ENCODE measurements at regions not wholly inside any gene's neighbourhood (a gene's known extent, or its start where the extent isn't known, plus 50 kb on each side); places are given as distances from the start of the nearest gene placed in this dataset.

DNA sequence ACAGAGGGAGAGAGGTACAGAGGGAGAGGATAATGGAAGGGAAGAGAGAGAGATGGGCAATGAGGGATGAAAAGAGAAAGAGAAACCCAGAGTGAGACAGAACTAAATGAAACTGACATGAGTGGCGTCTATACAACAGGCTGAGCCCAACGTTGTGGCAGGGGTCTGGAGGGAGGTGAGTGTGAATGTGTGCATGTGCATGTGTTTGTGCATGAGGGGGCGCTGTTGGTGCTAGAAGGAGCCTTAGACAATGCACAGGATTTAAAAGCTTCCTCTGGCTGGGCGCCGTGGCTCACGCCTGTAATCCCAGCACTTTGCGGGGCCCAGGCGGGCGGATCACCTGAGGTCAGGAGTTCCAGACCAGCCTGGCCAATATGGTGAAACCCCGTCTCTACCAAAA is 454.8 kb upstream of the CDH11 start:
- TF ChIP-seq, protein P1, sequence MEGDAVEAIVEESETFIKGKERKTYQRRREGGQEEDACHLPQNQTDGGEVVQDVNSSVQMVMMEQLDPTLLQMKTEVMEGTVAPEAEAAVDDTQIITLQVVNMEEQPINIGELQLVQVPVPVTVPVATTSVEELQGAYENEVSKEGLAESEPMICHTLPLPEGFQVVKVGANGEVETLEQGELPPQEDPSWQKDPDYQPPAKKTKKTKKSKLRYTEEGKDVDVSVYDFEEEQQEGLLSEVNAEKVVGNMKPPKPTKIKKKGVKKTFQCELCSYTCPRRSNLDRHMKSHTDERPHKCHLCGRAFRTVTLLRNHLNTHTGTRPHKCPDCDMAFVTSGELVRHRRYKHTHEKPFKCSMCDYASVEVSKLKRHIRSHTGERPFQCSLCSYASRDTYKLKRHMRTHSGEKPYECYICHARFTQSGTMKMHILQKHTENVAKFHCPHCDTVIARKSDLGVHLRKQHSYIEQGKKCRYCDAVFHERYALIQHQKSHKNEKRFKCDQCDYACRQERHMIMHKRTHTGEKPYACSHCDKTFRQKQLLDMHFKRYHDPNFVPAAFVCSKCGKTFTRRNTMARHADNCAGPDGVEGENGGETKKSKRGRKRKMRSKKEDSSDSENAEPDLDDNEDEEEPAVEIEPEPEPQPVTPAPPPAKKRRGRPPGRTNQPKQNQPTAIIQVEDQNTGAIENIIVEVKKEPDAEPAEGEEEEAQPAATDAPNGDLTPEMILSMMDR (conservative IDR thresholded peaks at IDR 0.05), result peak; percentile 77
- peak; percentile 87 for DNase-seq
- Mint-ChIP-seq H3K4me3 (no peak overlapping the region), H3K9me3 (no peaks in the 10 kb centered on the region), H3K27ac (no peak overlapping the region), H3K4me1 (no peaks in the 10 kb centered on the region), H3K36me3 (ENCODE audit: low read depth) (no peaks in the 10 kb centered on the region), H3K27me3 (ENCODE audit: insufficient read depth) (no peaks in the 10 kb centered on the region)
- Histone ChIP-seq H3K4me1 (ENCODE audit: control insufficient read depth, insufficient read depth, low read length) (no peaks in the 10 kb centered on the region), H3K27ac (ENCODE audit: low read depth, low read length) (no peak overlapping the region), H3K4me3 (ENCODE audit: low read length) (no peak overlapping the region), H3K36me3 (ENCODE audit: control insufficient read depth, insufficient read depth, low read length) (no peaks in the 10 kb centered on the region), H3K27me3 (ENCODE audit: control insufficient read depth, insufficient read depth, low read length, poor library complexity, severe bottlenecking) (no peaks in the 10 kb centered on the region), H3K9ac (ENCODE audit: extremely low read depth, low read length, poor library complexity, severe bottlenecking) (no peak overlapping the region), H3K9me3 (ENCODE audit: control insufficient read depth, low read length) (no peaks in the 10 kb centered on the region)
- 85 to 90% methylated on average over 8 to 10 of the region's 10 CpGs for WGBS, 2 experiments (ENCODE audit: insufficient coverage in 1 of 2, insufficient read length in 1 of 2)

DNA sequence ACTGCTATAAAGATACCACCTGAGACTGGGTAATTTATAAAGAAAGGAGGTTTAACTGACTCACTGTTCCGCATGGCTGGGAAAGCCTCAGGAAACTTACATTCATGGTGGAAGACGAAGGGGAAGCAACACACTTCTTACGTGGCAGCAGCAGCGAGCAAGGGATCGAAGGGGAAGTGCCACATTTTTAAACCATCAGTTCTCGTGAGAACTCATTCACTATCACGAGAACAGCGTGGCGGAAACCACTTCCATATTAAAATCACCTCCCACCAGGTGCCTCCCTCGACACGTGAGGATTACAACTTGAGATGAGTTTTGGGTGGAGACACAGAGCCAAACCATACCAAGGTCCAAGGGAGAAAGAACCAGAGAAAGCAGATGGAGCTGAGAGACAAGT is 454.3 kb upstream of the CDH11 start:
- WGBS, 2 experiments (ENCODE audit: insufficient coverage in 1 of 2, insufficient read length in 1 of 2), result 93 to 95% methylated on average over 9 to 11 of the region's 11 CpGs
- Histone ChIP-seq H3K9ac (ENCODE audit: extremely low read depth, low read length, poor library complexity, severe bottlenecking) (no peak overlapping the region), H3K4me3 (ENCODE audit: low read length) (no peak overlapping the region), H3K9me3 (ENCODE audit: control insufficient read depth, low read length) (no peaks in the 10 kb centered on the region), H3K27me3 (ENCODE audit: control insufficient read depth, insufficient read depth, low read length, poor library complexity, severe bottlenecking) (no peaks in the 10 kb centered on the region), H3K27ac (ENCODE audit: low read depth, low read length) (no peak overlapping the region), H3K4me1 (ENCODE audit: control insufficient read depth, insufficient read depth, low read length) (no peaks in the 10 kb centered on the region), H3K36me3 (ENCODE audit: control insufficient read depth, insufficient read depth, low read length) (no peaks in the 10 kb centered on the region)
- Mint-ChIP-seq H3K36me3 (ENCODE audit: low read depth) (no peaks in the 10 kb centered on the region), H3K4me3 (no peak overlapping the region), H3K9me3 (no peaks in the 10 kb centered on the region), H3K27me3 (ENCODE audit: insufficient read depth) (no peaks in the 10 kb centered on the region), H3K4me1 (no peaks in the 10 kb centered on the region), H3K27ac (no peak overlapping the region)
- DNase-seq, result no peak
- TF ChIP-seq, protein P1 (conservative IDR thresholded peaks at IDR 0.05), result no peak

DNA sequence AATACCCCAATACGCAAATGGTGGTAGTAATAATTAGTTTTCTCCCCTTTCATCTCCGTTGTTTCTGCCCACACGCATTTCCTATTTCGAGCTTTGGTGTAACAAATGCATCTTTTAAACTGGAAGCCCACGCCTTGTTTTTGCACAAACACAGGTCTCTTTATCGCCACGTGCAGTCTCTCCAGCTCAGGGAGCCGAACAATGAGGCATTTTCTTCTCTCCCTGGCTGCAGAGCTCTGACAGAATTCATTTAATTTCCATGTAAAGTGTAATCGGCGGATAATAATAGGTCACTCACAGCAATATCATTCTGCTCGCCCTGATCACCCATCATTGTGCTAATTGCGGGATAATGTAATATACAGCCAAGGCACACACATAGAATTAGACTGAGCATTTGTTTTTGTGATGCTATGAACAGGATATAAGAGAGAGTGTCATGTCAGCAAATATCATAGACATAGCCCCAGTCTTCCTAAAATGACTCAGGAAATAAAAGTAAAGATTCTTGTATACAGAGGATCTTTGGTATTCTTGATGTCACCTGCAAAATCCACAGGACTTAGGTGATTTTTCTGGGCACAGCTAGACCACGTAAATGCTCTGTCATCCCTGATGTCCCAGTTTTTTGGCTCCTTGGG is 452.6 kb upstream of the CDH11 start:
- Mint-ChIP-seq H3K36me3 (ENCODE audit: low read depth) (no peaks in the 10 kb centered on the region), H3K27me3 (ENCODE audit: insufficient read depth) (no peaks in the 10 kb centered on the region), H3K4me3 (no peak overlapping the region), H3K27ac (no peak overlapping the region), H3K4me1 (no peaks in the 10 kb centered on the region), H3K9me3 (peaks cover 6% of the 10 kb centered on the region)
- no peak overlapping the region for H3K27ac ChIP-seq (ENCODE audit: low read depth, low read length)
- 80 to 87% methylated on average over 11 to 13 of the region's 13 CpGs for WGBS, 2 experiments (ENCODE audit: insufficient coverage in 1 of 2, insufficient read length in 1 of 2)
- H3K4me1 ChIP-seq (ENCODE audit: control insufficient read depth, insufficient read depth, low read length), result no peaks in the 10 kb centered on the region
- TF ChIP-seq, protein P1 (conservative IDR thresholded peaks at IDR 0.05), result no peak
- no peak for DNase-seq
- no peaks in the 10 kb centered on the region for H3K36me3 ChIP-seq (ENCODE audit: control insufficient read depth, insufficient read depth, low read length)
- no peaks in the 10 kb centered on the region for H3K27me3 ChIP-seq (ENCODE audit: control insufficient read depth, insufficient read depth, low read length, poor library complexity, severe bottlenecking)
- H3K9me3 ChIP-seq (ENCODE audit: control insufficient read depth, low read length), result no peaks in the 10 kb centered on the region
- no peak overlapping the region for H3K9ac ChIP-seq (ENCODE audit: extremely low read depth, low read length, poor library complexity, severe bottlenecking)
- no peak overlapping the region for H3K4me3 ChIP-seq (ENCODE audit: low read length)

Data from endodermal cell (in vitro differentiated cells).